HG03457 (cell line): ENCODE measurements at regions not wholly inside any gene's neighbourhood (a gene's known extent, or its start where the extent isn't known, plus 50 kb on each side); places are given as distances from the start of the nearest gene placed in this dataset.
"Not testable (repeated sequence)": the region's sequence is repeated elsewhere in the genome, so short reads cannot be mapped to it uniquely, and the experiment has no call there.

ENCODE experiments used
- ATAC-seq: cut with Tn5 transposase; IDR thresholded peaks from one replicate; pipeline ENCODE4 v1.9.1; 2021; ENCODE audit warnings: moderate number of reproducible peaks; ENCODE audit not compliant: unreplicated experiment

- ATAC-seq, result no peak
These were observed 379.0 kb upstream of the FZD8 start for GRCh38 chr10:36021096-36021495.

DNA sequence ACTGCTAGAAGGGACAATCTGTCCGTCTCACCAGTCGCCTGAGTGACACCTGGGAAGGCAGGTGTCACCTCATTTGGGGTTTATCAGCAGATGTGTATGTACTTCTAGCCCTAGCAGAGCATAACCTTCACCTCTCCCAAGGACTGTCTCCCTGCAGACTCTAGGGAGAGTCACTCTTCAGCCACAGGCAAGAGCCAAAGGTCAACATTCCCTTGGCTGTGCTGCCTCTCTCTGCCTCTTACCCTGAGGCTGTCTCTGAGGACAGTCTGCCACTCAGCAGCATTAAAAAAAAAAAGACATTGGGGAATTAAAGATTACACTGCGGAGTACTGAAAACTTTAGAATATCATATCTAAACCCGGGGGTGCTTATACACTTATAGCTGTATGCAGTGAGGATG lies 377.7 kb upstream of the FZD8 start:
- no peak for ATAC-seq

DNA sequence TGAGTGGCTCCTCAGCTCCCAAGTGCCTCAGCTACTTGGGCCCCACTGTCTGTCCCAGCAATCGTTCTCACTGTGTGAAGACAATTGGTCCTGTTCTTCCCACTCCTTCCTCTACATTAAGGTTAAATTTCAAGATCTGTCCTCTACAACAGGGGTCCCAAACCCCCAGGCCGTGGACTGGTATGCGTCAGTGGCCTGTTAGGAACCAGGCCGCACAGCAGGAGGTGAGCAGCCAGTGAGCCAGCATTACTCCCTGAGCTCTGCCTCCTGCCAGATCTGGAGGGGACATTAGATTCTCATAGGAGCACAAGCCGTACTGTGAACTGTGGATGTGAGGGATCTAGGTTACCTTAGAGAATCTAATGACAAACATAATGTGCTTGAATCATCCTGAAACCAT lies 376.9 kb upstream of the FZD8 start:
- ATAC-seq, result no peak

DNA sequence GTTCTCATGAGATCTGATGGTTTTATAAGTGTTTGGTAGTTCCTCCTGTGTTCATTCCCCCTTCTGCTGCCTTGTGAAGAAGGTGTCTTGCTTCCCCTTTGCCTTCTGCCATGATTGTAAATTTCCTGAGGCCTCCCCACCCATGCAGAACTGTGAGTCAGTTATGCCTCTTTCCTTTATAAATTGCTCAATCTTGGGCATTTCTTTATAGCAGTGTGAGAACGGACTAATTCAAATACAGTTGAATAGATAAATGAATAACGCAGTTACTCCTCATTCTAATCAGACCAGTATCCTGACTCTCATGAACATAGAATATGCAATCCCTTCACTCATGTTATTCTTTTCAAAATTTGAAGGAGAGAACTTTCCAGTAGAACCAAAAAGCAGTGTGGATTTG lies 375.0 kb upstream of the FZD8 start:
- no peak for ATAC-seq

DNA sequence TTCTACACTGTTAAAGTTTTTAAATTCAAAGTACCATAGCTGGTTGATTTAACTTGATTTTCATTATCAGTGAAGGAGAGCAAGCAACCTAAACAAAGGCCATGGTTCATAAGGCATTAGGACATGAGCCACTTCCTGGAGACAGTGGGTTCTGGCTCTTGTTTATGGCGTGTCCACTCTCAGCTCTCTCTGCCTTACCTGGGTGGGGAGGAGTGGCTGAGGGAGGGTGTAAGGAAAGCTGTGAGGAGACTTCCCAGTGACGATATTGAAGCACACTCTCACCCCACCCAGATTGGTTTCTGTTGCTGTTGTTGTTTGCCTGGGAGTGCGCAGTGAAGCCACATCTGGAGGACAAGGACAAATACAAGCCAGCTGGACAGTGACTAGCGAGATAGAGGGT lies 365.3 kb upstream of the FZD8 start:
- ATAC-seq, result no peak

GRCh38 chr10:36003688-36004087 lies 361.6 kb upstream of the FZD8 start:
- ATAC-seq, result no peak

DNA sequence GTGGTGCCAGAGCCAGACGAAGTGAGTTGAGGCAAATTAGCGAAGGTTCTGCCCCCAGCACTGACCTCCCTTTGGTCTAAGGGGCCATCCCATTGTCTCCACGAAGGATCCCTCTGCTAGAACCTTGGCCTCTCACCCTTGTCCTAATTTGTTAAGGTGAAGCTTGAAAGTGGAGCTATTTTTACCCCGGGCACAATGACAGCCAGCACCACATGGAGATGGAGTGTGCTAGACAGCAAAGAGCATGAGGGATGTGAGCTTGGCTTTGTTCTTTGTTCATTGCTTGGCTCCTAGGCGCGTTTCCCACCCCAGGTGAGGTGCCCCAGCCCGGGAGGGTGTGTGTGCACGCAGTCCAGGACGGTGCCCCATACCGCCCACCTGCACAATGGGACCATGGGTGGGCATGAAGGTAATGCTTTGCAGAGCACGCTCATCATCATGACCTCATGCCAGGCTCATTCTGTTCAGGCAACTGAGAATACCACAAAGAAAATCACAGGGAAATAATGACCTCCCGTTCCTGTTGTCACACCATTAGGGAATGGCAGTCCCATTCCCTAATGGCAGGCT lies 361.0 kb upstream of the FZD8 start:
- ATAC-seq, result no peak

GRCh38 chr10:36002445-36002844 lies 360.3 kb upstream of the FZD8 start:
- no peak for ATAC-seq

- not testable (repeated sequence) for ATAC-seq
These were observed 358.7 kb upstream of the FZD8 start for GRCh38 chr10:36000754-36001153.

- no peak for ATAC-seq
These were observed 355.9 kb upstream of the FZD8 start for GRCh38 chr10:35998026-35998425.

GRCh38 chr10:35995485-35995884 lies 353.4 kb upstream of the FZD8 start:
- no peak for ATAC-seq

DNA sequence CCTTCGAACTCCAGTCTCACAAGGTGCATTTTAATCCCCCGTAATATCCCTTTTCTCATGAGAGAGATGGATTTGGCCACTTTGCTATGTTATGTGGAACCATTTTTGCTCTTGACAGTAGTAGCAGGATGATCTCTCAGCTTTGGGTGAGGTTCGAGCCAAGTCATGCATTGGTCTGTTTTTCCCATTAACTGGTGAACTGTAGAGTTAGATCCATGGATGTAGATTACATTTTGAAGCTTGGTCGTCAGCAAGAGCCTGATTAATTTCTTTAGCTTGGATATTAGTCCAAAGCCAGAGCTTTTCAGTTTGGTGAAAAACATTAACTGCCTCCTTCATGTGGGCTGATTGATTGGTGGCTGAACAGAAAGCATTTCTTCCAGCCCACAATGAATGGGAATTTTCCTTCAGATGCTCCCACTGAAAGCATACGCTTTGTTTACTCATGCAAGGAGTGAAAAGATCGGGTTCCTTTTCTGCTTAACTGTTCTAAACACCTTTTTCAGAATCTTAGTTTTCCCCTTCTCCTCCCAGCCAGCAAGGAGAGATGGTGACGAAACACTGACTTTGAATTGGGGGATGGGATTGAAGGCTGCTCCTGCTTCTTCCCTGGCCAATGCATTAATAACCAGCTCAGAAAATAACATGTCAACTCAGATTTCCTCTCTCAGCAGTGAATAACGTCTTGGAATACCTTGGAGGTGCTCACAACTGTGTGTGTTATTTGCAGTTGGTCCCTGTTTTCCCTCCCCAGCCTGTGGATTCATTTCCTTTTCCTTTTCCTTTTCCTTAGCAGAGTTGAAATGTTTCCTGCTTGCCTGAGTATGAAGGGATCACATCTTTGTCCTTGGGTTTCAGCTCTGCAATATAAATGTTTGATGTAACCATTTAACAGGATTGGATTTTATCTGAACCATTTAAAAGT lies 351.8 kb upstream of the FZD8 start:
- ATAC-seq, result no peak

DNA sequence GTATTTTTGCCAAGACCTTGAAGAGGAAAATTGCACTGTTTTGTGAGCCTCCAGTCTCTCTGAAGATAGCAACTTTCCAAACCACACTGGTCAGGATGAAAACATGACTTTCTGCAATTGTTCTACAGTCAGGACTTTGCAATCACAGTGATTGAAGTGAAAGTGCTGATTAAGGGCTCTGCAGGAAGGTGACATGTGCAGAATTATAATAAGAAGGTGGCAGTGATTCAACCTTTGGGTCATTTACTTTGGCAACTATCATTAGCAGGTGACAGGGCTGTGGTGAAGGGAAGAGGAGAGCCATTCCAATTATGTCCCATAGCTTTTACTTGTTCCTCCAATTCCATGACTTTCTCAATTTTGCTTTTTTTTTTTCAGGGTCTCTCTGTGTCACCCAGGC lies 350.0 kb upstream of the FZD8 start:
- no peak for ATAC-seq

- no peak for ATAC-seq
These were observed 344.8 kb upstream of the FZD8 start for GRCh38 chr10:35986756-35987502.

GRCh38 chr10:35979116-35979515 lies 337.0 kb upstream of the FZD8 start:
- ATAC-seq, result no peak

DNA sequence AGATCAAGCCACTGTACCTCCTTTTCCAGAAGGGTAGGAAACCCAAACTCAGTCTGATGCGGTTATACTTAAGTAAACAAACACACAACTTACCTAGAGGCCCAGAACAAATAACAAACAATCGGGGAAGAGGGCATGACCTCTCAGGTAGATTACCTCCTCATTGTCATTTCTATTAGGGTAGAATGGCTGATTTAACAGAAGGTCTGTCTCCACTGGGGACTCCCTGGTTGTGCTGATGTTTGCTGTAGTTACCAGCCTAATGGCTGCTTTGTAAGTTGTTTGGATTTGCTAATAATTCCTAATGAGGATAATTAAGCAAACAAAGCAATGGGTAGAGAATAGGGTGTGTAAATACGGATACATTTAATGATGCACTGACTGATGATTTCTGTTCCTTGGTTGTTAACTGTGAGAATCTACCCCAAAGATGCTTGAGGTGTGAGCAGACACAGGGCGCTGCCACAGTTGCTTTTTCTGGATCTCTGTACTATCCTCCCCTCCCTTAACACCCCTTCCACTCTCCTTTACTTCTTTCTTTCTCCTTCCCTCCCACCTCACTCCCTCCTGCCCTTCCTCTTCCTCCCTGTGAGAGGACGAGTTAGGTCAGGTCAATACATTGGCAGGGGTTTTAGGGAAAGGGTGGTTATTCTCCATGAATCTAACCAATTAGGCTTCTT lies 332.0 kb upstream of the FZD8 start:
- ATAC-seq, result not testable (repeated sequence)

DNA sequence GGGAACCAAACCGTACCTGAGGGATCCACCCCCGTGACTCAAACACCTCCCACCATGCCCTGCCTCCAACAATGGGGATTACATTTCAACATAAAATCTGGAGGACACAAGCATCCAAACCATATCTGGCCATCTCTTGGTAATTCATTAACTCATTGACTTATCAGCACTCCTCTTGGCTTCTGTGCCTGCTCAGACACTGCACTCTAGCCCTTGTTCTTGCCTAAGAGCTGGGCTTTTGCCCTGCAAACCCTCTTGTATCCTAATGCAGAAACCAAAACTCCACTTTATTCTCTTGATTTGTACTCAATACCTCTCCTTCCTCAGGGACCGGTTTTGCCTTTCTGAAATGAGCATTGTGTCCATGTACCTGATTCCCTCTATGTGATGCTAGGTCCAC lies 330.2 kb upstream of the FZD8 start:
- no peak for ATAC-seq

GRCh38 chr10:35971397-35971796 lies 329.3 kb upstream of the FZD8 start:
- no peak for ATAC-seq

- no peak for ATAC-seq
These were observed 321.6 kb upstream of the FZD8 start for GRCh38 chr10:35963685-35964084.

GRCh38 chr10:35961501-35961900 lies 319.4 kb upstream of the FZD8 start:
- ATAC-seq, result no peak

GRCh38 chr10:35959252-35959651 lies 317.2 kb upstream of the FZD8 start:
- ATAC-seq, result no peak
